B cell (primary cell): ENCODE measurements at regions not wholly inside any gene's neighbourhood (a gene's known extent, or its start where the extent isn't known, plus 50 kb on each side); places are given as distances from the start of the nearest gene placed in this dataset.

Experiments used
- ATAC-seq: fragments of 200-7000 bp; cut with Tn5 transposase; one replicate; pipeline ENCODE4 v1.10.0; 2021; ENCODE audit warnings: low read depth, mild to moderate bottlenecking, moderate number of reproducible peaks, moderate library complexity
- CTCF ChIA-PET: fragments of 350-600 bp; sonication (Branson Sonifier 250); formaldehyde crosslinking; loops from one replicate; lab custom pipeline; 2021; ENCODE audit warnings: antibody characterized with exemption, inconsistent platforms; lab: Charles Lee
- POLR2A ChIA-PET: fragments of 350-600 bp; sonication (Branson Sonifier 250); formaldehyde crosslinking; loops from one replicate; lab custom pipeline; 2021; ENCODE audit warnings: antibody characterized with exemption; lab: Charles Lee
- DNase-seq: peaks from one replicate; pipeline ENCODE4 v3.0.0; 2013
- H2AFZ ChIP-seq: 2 replicates; pipeline ENCODE4 v1.6.1; 2012; ENCODE audit warnings: mild to moderate bottlenecking, low read depth, low read length; ENCODE audit not compliant: insufficient read depth, poor library complexity, severe bottlenecking
- H3K27ac ChIP-seq, 2 donors: 1 replicate in 1 of 2; 2 replicates in 1 of 2; pipeline ENCODE4 v1.5.1; 2012 to 2013; ENCODE audit warnings: low read length in 2 of 2, mild to moderate bottlenecking in 2 of 2, moderate library complexity in 1 of 2
- H3K27me3 ChIP-seq, 4 experiments: fragments of 200-600 bp in 1 of 4; sonication (generic) in 1 of 4; replicated peaks in 1 of 4; 1 replicate in 2 of 4; 2 replicates in 2 of 4; pipeline versions ENCODE4 v1.6.1 to v1.7.0; 2013 to 2016; ENCODE audit warnings: low read length in 3 of 4, mild to moderate bottlenecking in 2 of 4, mixed read lengths in 1 of 4, moderate library complexity in 1 of 4; ENCODE audit not compliant: insufficient read depth in 4 of 4, control insufficient read depth in 3 of 4; ENCODE audit errors: control extremely low read depth in 1 of 4
- H3K36me3 ChIP-seq, 2 experiments: replicated peaks in 1 of 2; 1 replicate in 1 of 2; 2 replicates in 1 of 2; pipeline versions ENCODE4 v1.6.1 to v1.7.1; 2013; ENCODE audit warnings: low read length in 1 of 2; ENCODE audit not compliant: insufficient read depth in 2 of 2, control insufficient read depth in 1 of 2; ENCODE audit errors: control extremely low read depth in 1 of 2, extremely low read depth in 1 of 2
- H3K4me1 ChIP-seq, 2 donors: fragments of 200-600 bp in 1 of 2; sonication (generic) in 1 of 2; 1 replicate in 1 of 2; 2 replicates in 1 of 2; pipeline versions ENCODE4 v1.5.1 to v1.6.1; 2013 to 2017; ENCODE audit warnings: low read length in 2 of 2; ENCODE audit not compliant: control insufficient read depth in 2 of 2, insufficient read depth in 2 of 2
- H3K4me2 ChIP-seq: replicated peaks from 2 replicates; pipeline ENCODE3; 2012; ENCODE audit warnings: mild to moderate bottlenecking, low read depth, low read length; ENCODE audit not compliant: poor library complexity, severe bottlenecking
- H3K4me3 ChIP-seq, 5 experiments: fragments of 200-600 bp in 1 of 5; sonication (generic) in 1 of 5; 1 replicate in 3 of 5; 2 replicates in 2 of 5; pipeline versions ENCODE4 v1.5.1 to v1.7.0; 2011 to 2016; ENCODE audit warnings: low read length in 4 of 5, mild to moderate bottlenecking in 4 of 5, low read depth in 2 of 5, control low read depth in 1 of 5, moderate library complexity in 1 of 5; ENCODE audit not compliant: insufficient read depth in 1 of 5; ENCODE audit errors: control extremely low read depth in 1 of 5, extremely low read depth in 1 of 5
- H3K79me2 ChIP-seq: fragments of 200-600 bp; sonication (generic); one replicate; pipeline ENCODE4 v1.6.0; 2016; ENCODE audit warnings: low read length; ENCODE audit not compliant: control insufficient read depth, insufficient read depth
- H3K9ac ChIP-seq: fragments of 200-600 bp; sonication (generic); 2 replicates; pipeline ENCODE4 v1.6.1; 2017; ENCODE audit warnings: mild to moderate bottlenecking, low read length, moderate library complexity
- H3K9me3 ChIP-seq, 3 donors: one replicate each; pipeline versions ENCODE4 v1.6.1 to v1.7.1; 2013; ENCODE audit warnings: low read length in 2 of 3; ENCODE audit not compliant: control insufficient read depth in 2 of 3, insufficient read depth in 1 of 3; ENCODE audit errors: control extremely low read depth in 1 of 3
- H4K20me1 ChIP-seq: 2 replicates; pipeline ENCODE4 v1.6.0; 2012; ENCODE audit warnings: mild to moderate bottlenecking, low read length; ENCODE audit not compliant: insufficient read depth, control insufficient read depth, poor library complexity, severe bottlenecking
- H3K27ac Mint-ChIP-seq: one replicate; pipeline ENCODE4 v1.8.0; 2021; ENCODE audit warnings: mixed read lengths
- H3K27me3 Mint-ChIP-seq: one replicate; pipeline ENCODE4 v1.8.0; 2021; ENCODE audit warnings: mixed read lengths
- H3K4me1 Mint-ChIP-seq: one replicate; pipeline ENCODE4 v1.8.0; 2021; ENCODE audit warnings: mixed read lengths
- H3K4me3 Mint-ChIP-seq: one replicate; pipeline ENCODE4 v1.8.0; 2021; ENCODE audit warnings: mixed read lengths
- H3K9me3 Mint-ChIP-seq: one replicate; pipeline ENCODE4 v1.8.0; 2022; ENCODE audit warnings: mixed read lengths; ENCODE audit not compliant: insufficient read depth
- EZH2 ChIP-seq: IDR thresholded peaks from 2 replicates; pipeline ENCODE4 v1.6.1; 2012; ENCODE audit warnings: borderline replicate concordance, low read depth, mild to moderate bottlenecking, moderate library complexity, low read length; ENCODE audit not compliant: insufficient read depth, poor library complexity, severe bottlenecking
- WGBS: methylation state at CpG from one replicate; pipeline ENCODE4 v1.1.5; 2013; ENCODE audit warnings: missing lambda C conversion rate; ENCODE audit not compliant: insufficient coverage; 5-methylcytosine and 5-hydroxymethylcytosine counted together
- intact Hi-C: fragments of 100-400 bp; cut with micrococcal nuclease; formaldehyde crosslinking; loops from one replicate; pipeline ENCODE4 v1.10.0; 2022
- TF ChIP-seq, protein P1 (sequence below): fragments of 200-600 bp; IDR thresholded peaks from one replicate; pipeline ENCODE4 v1.8.0; 2022; ENCODE audit warnings: antibody characterized with exemption, mild to moderate bottlenecking

DNA sequence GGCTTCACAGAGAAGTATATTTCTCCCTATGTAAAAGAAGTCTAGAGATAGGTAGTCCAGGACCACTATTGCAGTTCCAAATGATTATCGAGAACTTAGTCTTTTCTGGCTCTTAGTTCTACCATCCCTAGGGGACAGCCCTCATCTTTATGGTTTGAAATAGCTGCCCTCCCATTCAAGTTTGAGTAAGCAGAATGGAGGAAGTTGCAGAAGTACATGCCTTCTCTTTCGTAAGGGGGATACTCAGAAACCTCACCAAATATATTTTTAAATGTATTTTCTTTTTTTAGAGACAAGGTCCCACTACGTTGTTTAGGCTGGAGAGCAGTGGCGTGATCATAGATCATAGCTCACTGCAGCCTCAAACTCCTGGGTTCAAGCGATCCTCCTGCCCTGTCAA, 236.8 kb upstream of the RREB1 start:
- ChIA-PET CTCF (interaction anchor here (1.2 kb wide), 1 partner anchor 373 kb away, joined by 3 read pairs; no protein-coding TSS in a partner anchor), POLR2A (no interaction called here)
- Histone ChIP-seq H3K36me3 (no peaks in the 10 kb centered on the region), H2AFZ (no peak overlapping the region), H3K4me3 (no peak overlapping the region), H3K27ac (no peak overlapping the region), H3K79me2 (no peaks in the 10 kb centered on the region), H3K4me2 (no peak overlapping the region), H3K4me1 (no peaks in the 10 kb centered on the region), H3K27me3 (peaks cover 0 to 5% (median 0%) of the 10 kb centered on the region in 4 experiments), H3K9me3 (no peaks in the 10 kb centered on the region), H4K20me1 (no peaks in the 10 kb centered on the region), H3K9ac (no peak overlapping the region)
- DNase-seq: no peak
- Mint-ChIP-seq H3K9me3 (no peaks in the 10 kb centered on the region), H3K27ac (no peak overlapping the region), H3K4me1 (no peaks in the 10 kb centered on the region), H3K27me3 (peaks cover 9% of the 10 kb centered on the region), H3K4me3 (no peak overlapping the region)
- intact Hi-C loops: no loop called here
- 89% methylated on average over 3 of the region's 5 CpGs for WGBS
- no peak for ATAC-seq
- TF ChIP-seq, protein P1, sequence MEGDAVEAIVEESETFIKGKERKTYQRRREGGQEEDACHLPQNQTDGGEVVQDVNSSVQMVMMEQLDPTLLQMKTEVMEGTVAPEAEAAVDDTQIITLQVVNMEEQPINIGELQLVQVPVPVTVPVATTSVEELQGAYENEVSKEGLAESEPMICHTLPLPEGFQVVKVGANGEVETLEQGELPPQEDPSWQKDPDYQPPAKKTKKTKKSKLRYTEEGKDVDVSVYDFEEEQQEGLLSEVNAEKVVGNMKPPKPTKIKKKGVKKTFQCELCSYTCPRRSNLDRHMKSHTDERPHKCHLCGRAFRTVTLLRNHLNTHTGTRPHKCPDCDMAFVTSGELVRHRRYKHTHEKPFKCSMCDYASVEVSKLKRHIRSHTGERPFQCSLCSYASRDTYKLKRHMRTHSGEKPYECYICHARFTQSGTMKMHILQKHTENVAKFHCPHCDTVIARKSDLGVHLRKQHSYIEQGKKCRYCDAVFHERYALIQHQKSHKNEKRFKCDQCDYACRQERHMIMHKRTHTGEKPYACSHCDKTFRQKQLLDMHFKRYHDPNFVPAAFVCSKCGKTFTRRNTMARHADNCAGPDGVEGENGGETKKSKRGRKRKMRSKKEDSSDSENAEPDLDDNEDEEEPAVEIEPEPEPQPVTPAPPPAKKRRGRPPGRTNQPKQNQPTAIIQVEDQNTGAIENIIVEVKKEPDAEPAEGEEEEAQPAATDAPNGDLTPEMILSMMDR: no peak
- no peak for TF ChIP-seq EZH2

DNA sequence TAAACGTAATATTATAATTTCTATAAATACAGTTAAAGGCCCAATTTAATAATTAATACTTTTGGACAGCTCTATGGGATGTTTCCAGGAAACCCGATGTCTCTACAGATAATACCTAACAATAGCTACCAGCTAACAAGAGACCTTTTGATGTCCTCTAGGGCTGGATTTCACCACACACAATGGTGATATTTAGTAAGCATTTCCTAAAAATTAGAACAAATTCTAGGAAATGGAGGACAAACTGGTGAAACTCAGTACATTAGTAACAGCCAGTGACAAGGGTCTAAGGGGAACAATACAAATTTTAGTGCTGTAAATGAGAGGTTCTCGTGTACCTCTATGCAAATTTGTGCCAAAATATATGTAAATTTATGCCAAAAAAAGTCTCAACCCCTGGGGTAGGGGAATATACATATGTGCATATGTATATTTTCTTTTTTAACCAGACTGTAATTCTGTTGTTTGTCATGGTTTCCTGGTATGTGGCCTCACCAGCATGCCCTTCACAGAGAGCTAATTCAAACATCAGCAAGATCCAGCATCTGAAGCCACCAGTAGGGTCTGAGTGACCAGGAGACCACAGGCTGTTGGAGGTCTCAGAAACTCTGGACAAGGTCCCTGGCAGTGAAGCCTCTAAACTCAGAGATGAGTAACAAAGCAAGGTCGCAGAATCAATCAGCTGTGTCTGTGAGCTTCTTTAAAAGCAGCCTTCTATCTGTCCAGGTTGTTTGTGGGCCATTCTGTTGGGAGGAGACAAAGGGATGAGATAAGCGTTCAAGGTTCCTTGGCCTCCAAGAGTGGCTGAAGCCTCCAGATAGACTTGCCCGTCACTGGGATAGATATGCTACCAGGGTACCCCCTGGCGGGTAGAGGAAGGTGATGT, 235.1 kb upstream of the RREB1 start:
- Mint-ChIP-seq H3K4me1 (no peaks in the 10 kb centered on the region), H3K27me3 (peaks cover 15% of the 10 kb centered on the region), H3K9me3 (no peaks in the 10 kb centered on the region), H3K27ac (no peak overlapping the region), H3K4me3 (no peak overlapping the region)
- intact Hi-C loops: no loop called here
- CTCF ChIA-PET: no interaction called here
- Histone ChIP-seq H3K4me2 (no peak overlapping the region), H3K27ac (no peak overlapping the region), H2AFZ (no peak overlapping the region), H3K27me3 (peaks cover 0 to 10% (median 0%) of the 10 kb centered on the region in 4 experiments), H3K4me3 (no peak overlapping the region), H4K20me1 (no peaks in the 10 kb centered on the region), H3K9me3 (no peaks in the 10 kb centered on the region), H3K9ac (no peak overlapping the region), H3K36me3 (no peaks in the 10 kb centered on the region), H3K79me2 (no peaks in the 10 kb centered on the region), H3K4me1 (no peaks in the 10 kb centered on the region)
- TF ChIP-seq, protein P1: no peak
- no peak for TF ChIP-seq EZH2
- POLR2A ChIA-PET: no interaction called here
- WGBS: 77% methylated on average over 2 of the region's 7 CpGs
- ATAC-seq (no peak), DNase-seq (no peak)
